SK-N-SH (cell line): ENCODE measurements at regions not wholly inside any gene's neighbourhood (a gene's known extent, or its start where the extent isn't known, plus 50 kb on each side); places are given as distances from the start of the nearest gene placed in this dataset.

Experiments
- ELF1 ChIP-seq: IDR thresholded peaks from 2 replicates; pipeline ENCODE4 v1.4.0; 2012
- FOSL2 ChIP-seq: IDR thresholded peaks from 2 replicates; pipeline ENCODE4 v1.4.0; 2012; ENCODE audit warnings: low read depth, mild to moderate bottlenecking, moderate library complexity, borderline replicate concordance
- GABPA ChIP-seq: IDR thresholded peaks from 2 replicates; pipeline ENCODE4 v1.4.0; 2012; ENCODE audit warnings: low read depth, mild to moderate bottlenecking
- GATA2 ChIP-seq: sonication (generic); formaldehyde crosslinking; IDR thresholded peaks from 2 replicates; pipeline ENCODE4 v1.5.0; 2020; ENCODE audit warnings: mild to moderate bottlenecking, missing genetic modification reagents
- MXI1 ChIP-seq: IDR thresholded peaks from 2 replicates; pipeline ENCODE4 v1.6.1; 2012; ENCODE audit warnings: mild to moderate bottlenecking, low read depth, low read length, improper control_type of control experiment
- POLR2AphosphoS5 ChIP-seq: IDR thresholded peaks from 2 replicates; pipeline ENCODE4 v1.6.1; 2012; ENCODE audit warnings: low read depth, low read length
- RAD21 ChIP-seq: IDR thresholded peaks from 2 replicates; pipeline ENCODE4 v1.6.1; 2012; ENCODE audit warnings: mild to moderate bottlenecking, low read length
- RXRA ChIP-seq: IDR thresholded peaks from 2 replicates; pipeline ENCODE4 v1.4.0; 2012; ENCODE audit warnings: low read depth, mild to moderate bottlenecking, borderline replicate concordance
- SMC3 ChIP-seq: IDR thresholded peaks from 2 replicates; pipeline ENCODE4 v1.6.1; 2012; ENCODE audit warnings: low read depth, low read length, improper control_type of control experiment
- TAF1 ChIP-seq: IDR thresholded peaks from 2 replicates; pipeline ENCODE4 v1.6.1; 2012; ENCODE audit warnings: low read depth, mild to moderate bottlenecking, low read length, moderate library complexity, borderline replicate concordance
- TEAD4 ChIP-seq: IDR thresholded peaks from 2 replicates; pipeline ENCODE4 v1.4.0; 2012; ENCODE audit warnings: mild to moderate bottlenecking, borderline replicate concordance; ENCODE audit not compliant: insufficient read depth
- YY1 ChIP-seq: IDR thresholded peaks from 2 replicates; pipeline ENCODE4 v1.4.0; 2012; ENCODE audit warnings: low read depth, mild to moderate bottlenecking
- TF ChIP-seq, protein P1 (sequence below): fragments of 200-600 bp; sonication (generic); IDR thresholded peaks from 2 replicates; pipeline ENCODE4 v1.6.1; 2017; ENCODE audit warnings: antibody characterized with exemption, mild to moderate bottlenecking, moderate library complexity
- TF ChIP-seq, protein P2 (sequence below): IDR thresholded peaks from 2 replicates; pipeline ENCODE4 v1.4.0; 2012; ENCODE audit warnings: low read depth

DNA sequence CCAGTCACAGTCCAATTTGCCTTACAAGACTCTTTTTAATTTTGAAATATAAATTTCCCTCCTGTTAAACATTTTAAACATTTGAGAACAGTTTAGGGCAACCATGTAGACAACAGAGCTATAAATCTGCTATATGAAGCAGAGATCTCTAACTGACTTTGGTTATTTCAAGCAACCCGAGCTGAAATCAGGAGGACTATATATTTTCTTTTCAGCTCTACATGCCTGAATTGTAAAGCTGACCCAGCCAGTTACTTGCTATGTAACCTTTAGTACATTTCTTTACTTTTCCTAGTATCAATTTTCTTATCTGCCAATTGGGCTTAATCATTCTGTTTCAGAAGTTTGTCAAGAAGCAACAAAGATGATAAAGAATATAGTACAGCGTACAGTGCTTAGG is 457.4 kb upstream of the NECTIN3 start:
- TF ChIP-seq FOSL2 (no peak), RXRA (no peak), SMC3 (no peak), POLR2AphosphoS5 (no peak), TAF1 (no peak), GATA2 (CRISPR knock-in tag) (no peak), ELF1 (no peak), RAD21 (no peak), TEAD4 (no peak), GABPA (no peak), MXI1 (no peak), YY1 (no peak)
- TF ChIP-seq, protein P1, sequence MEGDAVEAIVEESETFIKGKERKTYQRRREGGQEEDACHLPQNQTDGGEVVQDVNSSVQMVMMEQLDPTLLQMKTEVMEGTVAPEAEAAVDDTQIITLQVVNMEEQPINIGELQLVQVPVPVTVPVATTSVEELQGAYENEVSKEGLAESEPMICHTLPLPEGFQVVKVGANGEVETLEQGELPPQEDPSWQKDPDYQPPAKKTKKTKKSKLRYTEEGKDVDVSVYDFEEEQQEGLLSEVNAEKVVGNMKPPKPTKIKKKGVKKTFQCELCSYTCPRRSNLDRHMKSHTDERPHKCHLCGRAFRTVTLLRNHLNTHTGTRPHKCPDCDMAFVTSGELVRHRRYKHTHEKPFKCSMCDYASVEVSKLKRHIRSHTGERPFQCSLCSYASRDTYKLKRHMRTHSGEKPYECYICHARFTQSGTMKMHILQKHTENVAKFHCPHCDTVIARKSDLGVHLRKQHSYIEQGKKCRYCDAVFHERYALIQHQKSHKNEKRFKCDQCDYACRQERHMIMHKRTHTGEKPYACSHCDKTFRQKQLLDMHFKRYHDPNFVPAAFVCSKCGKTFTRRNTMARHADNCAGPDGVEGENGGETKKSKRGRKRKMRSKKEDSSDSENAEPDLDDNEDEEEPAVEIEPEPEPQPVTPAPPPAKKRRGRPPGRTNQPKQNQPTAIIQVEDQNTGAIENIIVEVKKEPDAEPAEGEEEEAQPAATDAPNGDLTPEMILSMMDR: no peak
- TF ChIP-seq, protein P2, sequence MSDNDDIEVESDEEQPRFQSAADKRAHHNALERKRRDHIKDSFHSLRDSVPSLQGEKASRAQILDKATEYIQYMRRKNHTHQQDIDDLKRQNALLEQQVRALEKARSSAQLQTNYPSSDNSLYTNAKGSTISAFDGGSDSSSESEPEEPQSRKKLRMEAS: no peak
